ENCODE measurements at regions not wholly inside any gene's neighbourhood (a gene's known extent, or its start where the extent isn't known, plus 50 kb on each side); places are given as distances from the start of the nearest gene placed in this dataset.

- WGBS, 2 donors, result 93% methylated on average over 4 of the region's 4 CpGs
- TF ChIP-seq CTCF (IDR thresholded peaks at IDR 0.05), result no peak
- H3K27ac ChIP-seq, result no peak overlapping the region
- H3K4me3 ChIP-seq, result no peak overlapping the region
- intact Hi-C loops (cut with DNase I), result no loop called here
- DNase-seq (no peak), ATAC-seq (no peak)
- H3K27me3 ChIP-seq, result no peaks in the 10 kb centered on the region
- peaks cover 0 to 32% (median 8%) of the 10 kb centered on the region in 11 donors for H3K9me3 ChIP-seq
- H3K4me1 ChIP-seq, result no peaks in the 10 kb centered on the region
- no peaks in the 10 kb centered on the region for H3K36me3 ChIP-seq
Measured at GRCh38 chr9:108793573-108793972, 62.2 kb downstream of the ACTL7B start.

GRCh38 chr9:108789742-108790141 lies 66.0 kb downstream of the ACTL7B start:
- WGBS, 2 donors, result 82 to 90% methylated on average over 2 of the region's 2 CpGs
- no peak for DNase-seq

GRCh38 chr9:108787690-108788048 lies 68.1 kb downstream of the ACTL7B start:
- no peak for TF ChIP-seq CTCF (IDR thresholded peaks at IDR 0.05)
- 90% methylated on average over 7 of the region's 7 CpGs for WGBS, 2 donors
- peaks cover 0 to 27% (median 5%) of the 10 kb centered on the region in 11 donors for H3K9me3 ChIP-seq
- no peak for DNase-seq
- H3K27ac ChIP-seq, result no peak overlapping the region
- no peaks in the 10 kb centered on the region for H3K27me3 ChIP-seq
- H3K4me3 ChIP-seq, result no peak overlapping the region
- H3K4me1 ChIP-seq, result peaks cover 9 to 45% (median 26%) of the 10 kb centered on the region in 9 donors
- ATAC-seq, result no peak
- intact Hi-C loops (cut with DNase I), result no loop called here
- no peaks in the 10 kb centered on the region for H3K36me3 ChIP-seq

More at GRCh38 chr9:108789742-108790141, 66.0 kb downstream of the ACTL7B start:
- no peaks in the 10 kb centered on the region for H3K27me3 ChIP-seq
- H3K27ac ChIP-seq, result no peak overlapping the region
- H3K4me3 ChIP-seq, result no peak overlapping the region
- H3K4me1 ChIP-seq, result peaks cover 0 to 24% (median 8%) of the 10 kb centered on the region in 9 donors
- intact Hi-C loops (cut with DNase I), result no loop called here
- no peak for TF ChIP-seq CTCF (IDR thresholded peaks at IDR 0.05)
- peaks cover 0 to 36% (median 8%) of the 10 kb centered on the region in 11 donors for H3K9me3 ChIP-seq
- H3K36me3 ChIP-seq, result no peaks in the 10 kb centered on the region
- no peak for ATAC-seq

- peak in 3 of 8 donors; percentile 26 to 69 (median 45) for ATAC-seq
- H3K9me3 ChIP-seq, result peaks cover 0 to 21% (median under 1%) of the 10 kb centered on the region in 11 donors
- no peak for DNase-seq
- WGBS, 2 donors, result 63 to 65% methylated on average over 5 of the region's 5 CpGs
- peaks cover 9 to 45% (median 26%) of the 10 kb centered on the region in 9 donors for H3K4me1 ChIP-seq
- H3K36me3 ChIP-seq, result no peaks in the 10 kb centered on the region
- no peak overlapping the region for H3K4me3 ChIP-seq
- TF ChIP-seq CTCF (IDR thresholded peaks at IDR 0.05), result no peak
- no peaks in the 10 kb centered on the region for H3K27me3 ChIP-seq
- intact Hi-C loops (cut with DNase I), result no loop called here
- peak overlapping the region in 2 of 10 donors; percentile 40 to 44 for H3K27ac ChIP-seq
Measured at GRCh38 chr9:108786901-108787689, 68.7 kb downstream of the ACTL7B start.

All from heart right ventricle (tissue), 16 donors.